Endothelial cell of umbilical vein (primary cell): ENCODE measurements at regions not wholly inside any gene's neighbourhood (a gene's known extent, or its start where the extent isn't known, plus 50 kb on each side); places are given as distances from the start of the nearest gene placed in this dataset.

ENCODE experiments used
- BruUV-seq: library from RNA; stranded (reverse); fragments of 400-500 nt; replicated peaks from 2 replicates; lab custom pipeline; 2021; lab: Mats Ljungman, UMichigan
- CTCF ChIA-PET: fragments of 300-600, 350-600 bp; sonication (Branson Sonifier 250); formaldehyde crosslinking; loops from one replicate; lab custom pipeline; 2021; ENCODE audit warnings: antibody characterized with exemption, inconsistent platforms; lab: Charles Lee
- POLR2A ChIA-PET: fragments of 300-600, 350-600 bp; sonication (Branson Sonifier 250); formaldehyde crosslinking; loops from one replicate; lab custom pipeline; 2021; ENCODE audit warnings: antibody characterized with exemption, inconsistent platforms; lab: Charles Lee
- DNase-seq: peaks from one replicate; pipeline ENCODE4 v3.0.0-alpha.2; 2011; ENCODE audit warnings: low read depth, low spot score
- FAIRE-seq: peaks from 2 replicates; lab custom pipeline; 2011; peaks lifted over from hg19 to GRCh38; lab: Jason Lieb, UNC
- H2AFZ ChIP-seq: 2 replicates; pipeline ENCODE4 v1.6.0; 2012; ENCODE audit warnings: low read depth, low read length, control low read depth, inconsistent platforms
- H3K27ac ChIP-seq: 2 replicates; pipeline ENCODE4 v1.5.1; 2011; ENCODE audit warnings: low read depth, mild to moderate bottlenecking, control low read depth, low read length, moderate library complexity; ENCODE audit not compliant: insufficient read depth
- H3K27me3 ChIP-seq, 2 experiments: 2 replicates each; pipeline versions ENCODE4 v1.6.0 to v1.6.1; 2011; ENCODE audit warnings: low read length in 2 of 2, mixed read lengths in 1 of 2; ENCODE audit not compliant: control insufficient read depth in 2 of 2, insufficient read depth in 2 of 2
- H3K36me3 ChIP-seq, 2 experiments: 2 replicates in 1 of 2; 3 replicates in 1 of 2; pipeline ENCODE4 v1.5.1; 2011; ENCODE audit warnings: low read length in 2 of 2, mild to moderate bottlenecking in 1 of 2, moderate library complexity in 1 of 2; ENCODE audit not compliant: control insufficient read depth in 2 of 2, insufficient read depth in 2 of 2; ENCODE audit errors: extremely low read depth in 1 of 2
- H3K4me1 ChIP-seq: 3 replicates; pipeline ENCODE4 v1.5.1; 2011; ENCODE audit warnings: mild to moderate bottlenecking, low read length; ENCODE audit not compliant: control insufficient read depth, insufficient read depth; ENCODE audit errors: extremely low read depth
- H3K4me2 ChIP-seq: 2 replicates; pipeline ENCODE4 v1.6.1; 2011; ENCODE audit warnings: low read length, control low read depth, mixed read lengths; ENCODE audit not compliant: insufficient read depth
- H3K4me3 ChIP-seq, 3 experiments: fragments of 200-600 bp in 1 of 3; sonication (generic), shearing (Covaris generic) in 1 of 3; replicated peaks in 1 of 3; 2 replicates each; pipeline ENCODE4 v1.5.1; 2011 to 2016; ENCODE audit warnings: control low read depth in 3 of 3, low read length in 3 of 3, mild to moderate bottlenecking in 2 of 3, inconsistent platforms in 1 of 3, low read depth in 1 of 3, moderate library complexity in 1 of 3; ENCODE audit not compliant: insufficient read depth in 1 of 3
- H3K79me2 ChIP-seq: 2 replicates; pipeline ENCODE4 v1.6.0; 2012; ENCODE audit warnings: low read length, inconsistent platforms; ENCODE audit not compliant: control insufficient read depth, insufficient read depth
- H3K9ac ChIP-seq: replicated peaks from 2 replicates; pipeline ENCODE3; 2011; ENCODE audit warnings: low read length, control low read depth; ENCODE audit not compliant: insufficient read depth; ENCODE audit errors: extremely low read depth
- H3K9me1 ChIP-seq: replicated peaks from 3 replicates; pipeline ENCODE4 v1.6.0; 2011; ENCODE audit warnings: mild to moderate bottlenecking, low read length; ENCODE audit not compliant: control insufficient read depth, insufficient read depth; ENCODE audit errors: extremely low read depth
- H3K9me3 ChIP-seq: replicated peaks from 2 replicates; pipeline ENCODE4 v1.5.1; 2012; ENCODE audit warnings: low read length, inconsistent platforms; ENCODE audit not compliant: control insufficient read depth, insufficient read depth
- H4K20me1 ChIP-seq: replicated peaks from 2 replicates; pipeline ENCODE3; 2011; ENCODE audit warnings: mild to moderate bottlenecking, low read length; ENCODE audit not compliant: control insufficient read depth, insufficient read depth; ENCODE audit errors: extremely low read depth
- EZH2 ChIP-seq: IDR thresholded peaks from 2 replicates; pipeline ENCODE4 v1.6.1; 2012; ENCODE audit warnings: borderline replicate concordance, low read depth, mild to moderate bottlenecking, moderate library complexity, low read length, inconsistent platforms; ENCODE audit not compliant: severe bottlenecking
- GATA2 ChIP-seq: IDR thresholded peaks from 2 replicates; pipeline ENCODE4 v1.7.0; 2011; ENCODE audit warnings: low read depth, mild to moderate bottlenecking, moderate library complexity, mixed read lengths, low read length; ENCODE audit not compliant: insufficient read length, insufficient read depth
- JUN ChIP-seq: IDR thresholded peaks from 2 replicates; pipeline ENCODE4 v1.6.1; 2011; ENCODE audit warnings: borderline replicate concordance, low read depth; ENCODE audit not compliant: insufficient read length, insufficient read depth
- MYC ChIP-seq: IDR thresholded peaks from one replicate; pipeline ENCODE4 v1.6.1; 2011; ENCODE audit warnings: mild to moderate bottlenecking, low read depth, low read length
- POLR2A ChIP-seq: IDR thresholded peaks from 2 replicates; pipeline ENCODE4 v1.6.1; 2012; ENCODE audit warnings: low read depth, mild to moderate bottlenecking, control low read depth, low read length
- POLR2AphosphoS5 ChIP-seq: IDR thresholded peaks from 2 replicates; pipeline ENCODE4 v1.6.1; 2012; ENCODE audit warnings: low read depth, mild to moderate bottlenecking, control low read depth, low read length, moderate library complexity; ENCODE audit not compliant: insufficient read depth
- dilution Hi-C: fragments of 300-500 bp; cut with MboI; formaldehyde crosslinking; loops from one replicate; pipeline ENCODE4 v1.15.0; 2019; ENCODE audit warnings: low sequenced_read_pairs; ENCODE audit not compliant: extremely low pct_ligation_motif_present
- intact Hi-C: fragments of 100-400 bp; cut with micrococcal nuclease; formaldehyde crosslinking; loops from one replicate; pipeline ENCODE4 v1.10.0; 2022
- TF ChIP-seq, protein P1 (sequence below), 2 donors: IDR thresholded peaks; 1 replicate in 1 of 2; 2 replicates in 1 of 2; pipeline ENCODE4 v1.5.1; 2011; ENCODE audit warnings: low read length in 2 of 2, mild to moderate bottlenecking in 2 of 2, moderate library complexity in 2 of 2, control low read depth in 1 of 2, inconsistent platforms in 1 of 2, low read depth in 1 of 2; ENCODE audit not compliant: insufficient read depth in 1 of 2; ENCODE audit errors: extremely low read depth in 1 of 2
- TF ChIP-seq, protein P2 (sequence below): IDR thresholded peaks from 2 replicates; pipeline ENCODE4 v1.6.1; 2011; ENCODE audit not compliant: insufficient read depth, insufficient read length

DNA sequence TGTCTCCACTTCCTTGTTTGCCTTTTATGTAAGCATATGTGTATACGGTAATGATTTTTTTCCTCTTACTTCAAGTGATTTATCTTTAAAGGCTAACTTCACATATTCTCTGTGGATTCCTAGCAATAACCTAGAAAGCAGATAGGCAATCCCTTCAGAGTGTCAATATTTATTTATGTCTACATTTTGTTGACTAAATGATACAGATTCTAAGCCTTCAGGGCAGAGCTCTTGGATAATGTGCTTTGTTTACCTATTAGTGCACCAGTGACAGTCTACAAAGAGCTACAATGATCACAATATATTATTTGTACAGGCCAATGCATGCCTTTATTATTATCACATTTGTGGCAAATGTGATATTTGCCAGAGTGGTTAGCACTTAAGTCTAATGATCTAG is 406.2 kb downstream of the EFNB2 start:
- TF ChIP-seq GATA2, result no peak
- no peak for TF ChIP-seq POLR2AphosphoS5
- no peak for TF ChIP-seq POLR2A
- TF ChIP-seq JUN, result no peak
- TF ChIP-seq, protein P1, sequence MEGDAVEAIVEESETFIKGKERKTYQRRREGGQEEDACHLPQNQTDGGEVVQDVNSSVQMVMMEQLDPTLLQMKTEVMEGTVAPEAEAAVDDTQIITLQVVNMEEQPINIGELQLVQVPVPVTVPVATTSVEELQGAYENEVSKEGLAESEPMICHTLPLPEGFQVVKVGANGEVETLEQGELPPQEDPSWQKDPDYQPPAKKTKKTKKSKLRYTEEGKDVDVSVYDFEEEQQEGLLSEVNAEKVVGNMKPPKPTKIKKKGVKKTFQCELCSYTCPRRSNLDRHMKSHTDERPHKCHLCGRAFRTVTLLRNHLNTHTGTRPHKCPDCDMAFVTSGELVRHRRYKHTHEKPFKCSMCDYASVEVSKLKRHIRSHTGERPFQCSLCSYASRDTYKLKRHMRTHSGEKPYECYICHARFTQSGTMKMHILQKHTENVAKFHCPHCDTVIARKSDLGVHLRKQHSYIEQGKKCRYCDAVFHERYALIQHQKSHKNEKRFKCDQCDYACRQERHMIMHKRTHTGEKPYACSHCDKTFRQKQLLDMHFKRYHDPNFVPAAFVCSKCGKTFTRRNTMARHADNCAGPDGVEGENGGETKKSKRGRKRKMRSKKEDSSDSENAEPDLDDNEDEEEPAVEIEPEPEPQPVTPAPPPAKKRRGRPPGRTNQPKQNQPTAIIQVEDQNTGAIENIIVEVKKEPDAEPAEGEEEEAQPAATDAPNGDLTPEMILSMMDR (IDR thresholded peaks at IDR 0.05; ENCODE audit: extremely low read depth in 1 of 2, insufficient read depth in 1 of 2, low read depth in 1 of 2, low read length in 2 of 2), result no peak
- TF ChIP-seq MYC, result no peak
- TF ChIP-seq, protein P2, sequence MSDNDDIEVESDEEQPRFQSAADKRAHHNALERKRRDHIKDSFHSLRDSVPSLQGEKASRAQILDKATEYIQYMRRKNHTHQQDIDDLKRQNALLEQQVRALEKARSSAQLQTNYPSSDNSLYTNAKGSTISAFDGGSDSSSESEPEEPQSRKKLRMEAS, result no peak
- TF ChIP-seq EZH2, result no peak
- peaks cover 14% of the 10 kb centered on the region for H3K4me1 ChIP-seq
- no peak overlapping the region for H3K9ac ChIP-seq
- no peaks in the 10 kb centered on the region for H3K27me3 ChIP-seq
- no peak overlapping the region for H3K4me3 ChIP-seq
- no peaks in the 10 kb centered on the region for H3K9me1 ChIP-seq
- no peak for DNase-seq
- dilution Hi-C loops (no loop called here), intact Hi-C loops (no loop called here)
- no peak for FAIRE-seq
- H2AFZ ChIP-seq, result no peak overlapping the region
- H4K20me1 ChIP-seq, result no peaks in the 10 kb centered on the region
- CTCF ChIA-PET, result no interaction called here
- no peaks in the 10 kb centered on the region for H3K79me2 ChIP-seq
- H3K36me3 ChIP-seq, result no peaks in the 10 kb centered on the region
- H3K27ac ChIP-seq, result no peak overlapping the region
- no peaks in the 10 kb centered on the region for H3K9me3 ChIP-seq
- POLR2A ChIA-PET, result no interaction called here
- no TSS peak for BruUV-seq
- H3K4me2 ChIP-seq, result no peak overlapping the region
